ENCODE measurements at regions not wholly inside any gene's neighbourhood (a gene's known extent, or its start where the extent isn't known, plus 50 kb on each side); places are given as distances from the start of the nearest gene placed in this dataset.
"Not testable (repeated sequence)": the region's sequence is repeated elsewhere in the genome, so short reads cannot be mapped to it uniquely, and the experiment has no call there.

GRCh38 chr4:147259271-147259670 is 221.6 kb upstream of the EDNRA start:
- DNase-seq = not testable (repeated sequence)

GRCh38 chr4:147284256-147284835 is 196.6 kb upstream of the EDNRA start:
- DNase-seq = no peak

GRCh38 chr4:147284935-147285334 is 196.0 kb upstream of the EDNRA start:
- no peak for DNase-seq

- no peak for DNase-seq
Observed at GRCh38 chr4:147285751-147286150, 195.1 kb upstream of the EDNRA start.

- DNase-seq = no peak
Observed at GRCh38 chr4:147286846-147287587, 193.9 kb upstream of the EDNRA start.

GRCh38 chr4:147287588-147287890 is 193.4 kb upstream of the EDNRA start:
- DNase-seq = no peak

- no peak for DNase-seq
Observed at GRCh38 chr4:147288512-147288911, 192.4 kb upstream of the EDNRA start.

GRCh38 chr4:147289181-147289580 is 191.7 kb upstream of the EDNRA start:
- DNase-seq = no peak

GRCh38 chr4:147292604-147293313 is 188.1 kb upstream of the EDNRA start:
- DNase-seq = not testable (repeated sequence)

GRCh38 chr4:147293314-147293677 is 187.6 kb upstream of the EDNRA start:
- DNase-seq = not testable (repeated sequence)

- no peak for DNase-seq
Observed at GRCh38 chr4:147299205-147299604, 181.7 kb upstream of the EDNRA start.

- no peak for DNase-seq
Observed at GRCh38 chr4:147303174-147303872, 177.6 kb upstream of the EDNRA start.

GRCh38 chr4:147303873-147304229 is 177.0 kb upstream of the EDNRA start:
- DNase-seq = no peak

GRCh38 chr4:147307896-147308674 is 172.8 kb upstream of the EDNRA start:
- DNase-seq = no peak

- no peak for DNase-seq
Observed at GRCh38 chr4:147309434-147309833, 171.5 kb upstream of the EDNRA start.

GRCh38 chr4:147310312-147310711 is 170.6 kb upstream of the EDNRA start:
- DNase-seq = no peak

GRCh38 chr4:147311956-147312355 is 168.9 kb upstream of the EDNRA start:
- no peak for DNase-seq

- no peak for DNase-seq
Observed at GRCh38 chr4:147312376-147313046, 168.4 kb upstream of the EDNRA start.

- no peak for DNase-seq
Observed at GRCh38 chr4:147313108-147313507, 167.8 kb upstream of the EDNRA start.

GRCh38 chr4:147318586-147318985 is 162.3 kb upstream of the EDNRA start:
- DNase-seq = no peak

GRCh38 chr4:147325571-147325981 is 155.3 kb upstream of the EDNRA start:
- no peak for DNase-seq

- no peak for DNase-seq
Observed at GRCh38 chr4:147326591-147326990, 154.3 kb upstream of the EDNRA start.

Measured in activated CD8-positive, alpha-beta memory T cell treated with anti-CD3 and anti-CD28 coated beads, Interleukin-2, amount 50 U/mL, for 48 hours (primary cell).